HG02938 (cell line): ENCODE measurements at regions not wholly inside any gene's neighbourhood (a gene's known extent, or its start where the extent isn't known, plus 50 kb on each side); places are given as distances from the start of the nearest gene placed in this dataset.

Experiments
- ATAC-seq: cut with Tn5 transposase; IDR thresholded peaks from one replicate; pipeline ENCODE4 v1.9.1; 2021; ENCODE audit warnings: mild to moderate bottlenecking, moderate library complexity; ENCODE audit not compliant: unreplicated experiment

- no peak for ATAC-seq
These were observed 436.0 kb upstream of the ARGLU1 start for GRCh38 chr13:107003911-107004310.

- ATAC-seq = no peak
These were observed 430.7 kb upstream of the ARGLU1 start for GRCh38 chr13:106998664-106999063.

- no peak for ATAC-seq
These were observed 429.8 kb upstream of the ARGLU1 start for GRCh38 chr13:106997696-106998095.

- no peak for ATAC-seq
These were observed 429.1 kb upstream of the ARGLU1 start for GRCh38 chr13:106996867-106997618.

GRCh38 chr13:106990594-106990993 is 422.7 kb upstream of the ARGLU1 start:
- ATAC-seq = no peak

- ATAC-seq = no peak
These were observed 421.9 kb upstream of the ARGLU1 start for GRCh38 chr13:106989876-106990275.

GRCh38 chr13:106987427-106987785 is 419.5 kb upstream of the ARGLU1 start:
- ATAC-seq = no peak

- ATAC-seq = no peak
These were observed 418.9 kb upstream of the ARGLU1 start for GRCh38 chr13:106986687-106987426.

- no peak for ATAC-seq
These were observed 418.1 kb upstream of the ARGLU1 start for GRCh38 chr13:106986033-106986484.

- no peak for ATAC-seq
These were observed 417.5 kb upstream of the ARGLU1 start for GRCh38 chr13:106985481-106985880.

- no peak for ATAC-seq
These were observed 413.1 kb upstream of the ARGLU1 start for GRCh38 chr13:106981051-106981450.

- no peak for ATAC-seq
These were observed 399.5 kb upstream of the ARGLU1 start for GRCh38 chr13:106967391-106967790.

- no peak for ATAC-seq
These were observed 395.2 kb upstream of the ARGLU1 start for GRCh38 chr13:106963151-106963550.

- no peak for ATAC-seq
These were observed 393.7 kb upstream of the ARGLU1 start for GRCh38 chr13:106961651-106962050.

GRCh38 chr13:106961216-106961615 is 393.3 kb upstream of the ARGLU1 start:
- ATAC-seq = no peak

GRCh38 chr13:106958621-106959048 is 390.7 kb upstream of the ARGLU1 start:
- no peak for ATAC-seq

GRCh38 chr13:106942563-106942962 is 374.6 kb upstream of the ARGLU1 start:
- no peak for ATAC-seq

GRCh38 chr13:106941779-106942178 is 373.8 kb upstream of the ARGLU1 start:
- no peak for ATAC-seq

GRCh38 chr13:106927421-106927820 is 359.5 kb upstream of the ARGLU1 start:
- ATAC-seq = no peak

- ATAC-seq = no peak
These were observed 354.4 kb upstream of the ARGLU1 start for GRCh38 chr13:106922384-106922783.

- ATAC-seq = no peak
These were observed 351.7 kb upstream of the ARGLU1 start for GRCh38 chr13:106919638-106920037.

- ATAC-seq = peak; percentile 30
These were observed 351.2 kb upstream of the ARGLU1 start for GRCh38 chr13:106919133-106919532.
